NCI-H128 (cell line): ENCODE measurements at regions not wholly inside any gene's neighbourhood (a gene's known extent, or its start where the extent isn't known, plus 50 kb on each side); places are given as distances from the start of the nearest gene placed in this dataset.

Source experiments
- DNase-seq: peaks from one replicate; lab custom pipeline; 2025; ENCODE audit not compliant: unreplicated experiment; lab: John Stamatoyannopoulos, UW

DNA sequence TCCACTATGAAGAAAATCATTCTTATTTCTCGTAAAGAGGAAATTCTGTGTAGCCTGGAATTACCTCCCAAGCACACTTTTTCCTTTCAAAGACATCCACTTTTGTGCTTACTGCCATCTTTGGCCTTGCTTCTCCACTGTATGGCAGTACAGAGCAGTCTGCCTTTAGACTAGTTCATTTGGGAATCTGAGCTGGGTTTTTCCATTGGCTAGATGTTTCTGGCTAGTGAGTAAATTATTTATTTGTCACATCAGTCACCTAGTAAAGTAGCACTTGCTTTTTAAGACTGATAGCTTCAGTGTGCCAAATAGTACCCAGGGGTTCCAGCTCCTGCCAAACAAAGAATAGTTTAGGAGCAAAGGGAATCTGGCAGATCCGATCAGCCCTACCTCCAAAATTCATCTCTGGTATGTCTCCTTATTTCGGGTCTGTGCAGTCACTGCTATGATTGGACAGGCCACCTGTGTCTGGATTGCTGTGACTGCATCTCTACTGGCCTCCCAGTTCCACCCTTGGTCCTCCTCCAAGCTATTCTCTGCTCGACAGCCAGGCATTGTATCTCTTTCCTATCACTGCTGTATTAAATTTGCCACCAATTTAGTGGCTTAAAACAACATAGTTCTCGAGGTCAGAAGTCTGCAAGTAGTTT is 97.6 kb downstream of the NUDT12 start:
- DNase-seq: no peak

DNA sequence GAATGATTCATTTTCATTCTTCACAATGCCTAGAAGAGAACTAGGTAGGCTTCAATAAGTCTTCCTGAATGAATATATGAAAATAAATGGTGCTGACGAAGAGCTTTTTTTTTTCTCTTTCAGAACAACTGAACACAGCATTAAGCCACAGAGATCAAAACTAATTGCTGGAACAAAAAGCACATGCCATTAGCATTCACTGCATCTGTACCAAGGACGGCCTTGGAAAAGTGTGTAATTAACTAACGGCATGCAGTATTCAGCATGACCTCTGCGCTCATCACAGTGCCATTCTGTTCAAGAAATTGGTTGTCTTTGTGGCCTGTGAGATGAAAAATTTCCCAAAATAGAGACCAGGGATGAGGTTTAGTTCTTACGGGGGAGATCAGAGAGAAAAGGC is 99.3 kb downstream of the NUDT12 start:
- no peak for DNase-seq

DNA sequence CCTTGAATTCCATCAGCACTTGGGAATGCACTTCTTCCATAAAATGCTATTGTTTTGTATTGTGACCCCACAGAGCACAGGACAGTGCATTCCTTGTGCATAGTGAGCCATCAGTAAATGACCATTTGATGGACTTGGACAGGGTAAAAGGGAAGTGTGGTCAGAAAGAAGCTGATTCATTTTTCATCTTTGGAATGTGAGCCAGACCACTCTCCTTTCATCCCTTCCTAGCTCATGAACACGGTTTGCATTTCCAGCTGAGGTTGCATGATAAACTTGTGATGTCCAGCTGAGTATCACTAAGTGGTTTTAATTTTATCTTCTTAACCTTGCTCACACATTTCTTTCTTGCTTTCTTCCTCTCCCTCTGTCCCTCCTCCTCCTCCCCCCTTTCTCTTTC is 101.3 kb downstream of the NUDT12 start:
- no peak for DNase-seq

DNA sequence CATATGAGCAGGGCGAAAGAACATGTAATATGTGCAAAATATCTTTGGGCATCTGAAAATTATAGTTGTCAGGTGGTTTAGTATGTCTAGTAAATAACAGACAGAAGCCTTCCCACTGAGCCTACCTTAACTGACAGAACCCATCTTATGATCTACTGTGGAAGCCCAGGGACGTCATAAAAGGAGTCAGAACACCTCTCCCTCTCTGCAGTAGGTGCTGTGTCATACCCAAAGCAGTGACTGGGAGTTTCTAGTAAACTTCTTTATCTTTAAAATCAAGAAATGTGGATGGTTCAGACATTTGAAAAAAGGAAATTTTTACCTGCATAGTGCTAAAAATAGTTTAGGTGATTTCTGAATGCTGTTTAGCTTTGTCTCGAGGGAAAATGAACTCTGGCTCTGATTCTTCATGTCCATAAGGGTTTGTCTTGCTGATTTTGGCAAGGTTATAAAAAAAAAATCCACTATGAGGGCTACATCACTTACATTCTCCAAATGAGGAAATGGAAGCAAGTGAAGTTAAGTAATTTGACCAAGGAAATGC is 104.0 kb downstream of the NUDT12 start:
- no peak for DNase-seq

DNA sequence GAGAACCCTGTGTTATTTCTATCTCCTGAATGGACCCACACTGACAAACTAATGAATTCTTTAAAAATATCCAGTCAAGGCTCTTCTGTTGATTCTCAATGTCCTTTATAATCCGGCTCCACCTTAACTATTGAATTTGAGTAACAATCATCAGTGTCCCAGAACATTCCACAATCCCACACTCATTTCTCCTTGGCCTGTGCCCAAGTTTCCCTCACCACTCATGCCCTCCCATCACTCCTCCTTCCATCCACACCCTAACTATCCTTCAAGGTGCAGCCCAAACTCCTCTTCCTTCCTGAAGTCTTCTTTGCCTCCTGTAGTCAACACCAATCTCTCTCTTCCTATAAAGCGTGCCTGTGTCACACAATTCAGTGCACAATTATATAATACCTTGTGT is 106.1 kb downstream of the NUDT12 start:
- DNase-seq: no peak

DNA sequence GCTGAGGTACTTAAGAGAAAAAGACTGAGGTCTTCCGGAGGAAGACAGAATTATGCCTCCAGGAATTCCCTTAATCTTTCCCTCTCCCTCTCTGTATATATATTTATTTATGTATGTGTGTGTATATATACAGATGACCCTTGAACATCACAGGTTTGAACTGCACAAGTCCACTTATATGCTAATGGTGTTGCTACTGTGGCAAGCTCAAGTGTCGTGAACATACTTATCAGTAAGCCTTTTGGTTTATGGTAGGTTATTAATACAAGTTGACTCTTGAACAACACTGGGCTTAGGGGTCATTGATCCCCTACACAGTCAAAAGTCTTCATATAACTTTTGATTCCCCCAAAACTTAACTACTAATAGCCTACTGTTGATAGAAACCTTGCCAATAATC is 106.8 kb downstream of the NUDT12 start:
- no peak for DNase-seq

DNA sequence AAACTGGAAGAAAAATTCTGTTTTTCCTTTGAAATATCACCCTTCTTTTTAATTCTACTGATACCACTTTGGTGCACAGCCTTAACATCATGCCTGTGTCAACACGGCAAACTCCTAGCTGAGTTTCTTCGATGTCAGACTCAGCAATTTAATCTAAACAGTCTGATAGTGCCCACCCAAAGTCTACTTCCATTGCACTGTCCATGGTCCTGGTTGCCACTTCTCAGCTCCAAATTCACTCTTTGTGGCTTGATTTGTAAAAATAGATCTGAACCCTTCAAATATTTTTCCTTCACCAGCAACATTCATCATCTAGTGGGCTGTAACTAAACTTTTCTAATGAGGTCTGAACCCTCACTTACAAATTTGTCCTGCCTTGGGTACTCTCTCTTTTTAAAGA is 107.8 kb downstream of the NUDT12 start:
- no peak for DNase-seq

DNA sequence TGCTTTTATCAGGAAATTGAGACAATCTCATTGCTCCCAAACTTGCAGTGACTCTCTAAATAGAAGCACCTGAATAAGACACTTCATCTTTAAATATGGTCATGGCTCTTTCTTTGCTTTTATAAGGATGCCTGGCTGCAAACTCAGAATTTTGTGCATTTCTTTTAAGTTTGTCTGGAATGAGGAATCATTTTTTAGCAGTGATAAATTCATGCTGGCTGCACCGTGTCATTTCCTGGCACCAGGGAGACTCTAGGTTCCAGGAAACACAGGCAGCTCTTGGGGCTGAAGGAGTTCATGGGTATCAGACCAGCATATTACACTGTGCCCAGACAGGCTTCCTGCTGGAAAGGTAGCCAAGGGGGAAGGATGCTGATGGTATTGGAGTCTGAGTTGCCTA is 109.9 kb downstream of the NUDT12 start:
- no peak for DNase-seq

DNA sequence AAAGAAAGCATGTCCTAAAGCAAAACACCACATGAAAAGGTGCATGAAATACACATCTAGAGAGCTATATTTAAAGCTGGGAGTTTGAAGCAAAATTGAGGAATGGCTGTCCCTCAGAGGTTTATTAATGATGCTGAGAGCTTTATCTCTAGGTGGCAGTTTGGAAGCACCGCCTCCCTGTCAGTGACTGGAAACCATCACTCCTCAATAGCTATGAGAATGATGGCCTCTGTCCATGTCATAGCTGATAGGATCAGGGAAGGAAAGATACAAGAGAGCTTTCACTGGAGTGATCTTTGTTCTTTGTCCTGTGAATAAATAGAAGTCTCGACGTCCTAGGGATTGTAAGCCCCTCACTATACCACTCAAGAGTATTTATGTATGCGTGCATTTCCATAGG is 110.5 kb downstream of the NUDT12 start:
- no peak for DNase-seq

DNA sequence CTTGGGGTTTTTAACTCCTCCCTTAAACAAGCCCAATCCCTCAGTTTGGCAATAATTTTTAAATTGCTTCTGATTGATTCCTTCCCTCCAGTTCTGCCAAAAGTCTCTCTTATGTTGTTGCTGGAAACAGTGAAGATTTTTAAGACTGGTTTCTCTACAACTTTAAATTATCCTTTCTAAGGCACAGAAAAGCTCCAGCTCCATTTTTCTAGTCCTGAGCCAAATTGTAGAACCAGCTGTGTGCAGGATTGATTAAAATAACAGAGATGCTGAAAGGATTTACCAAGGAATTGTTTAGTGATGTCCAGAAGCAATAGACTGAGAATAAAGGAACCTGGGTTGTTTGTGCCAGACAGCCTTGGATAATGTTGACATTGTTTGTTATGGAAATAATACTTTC is 111.3 kb downstream of the NUDT12 start:
- no peak for DNase-seq

DNA sequence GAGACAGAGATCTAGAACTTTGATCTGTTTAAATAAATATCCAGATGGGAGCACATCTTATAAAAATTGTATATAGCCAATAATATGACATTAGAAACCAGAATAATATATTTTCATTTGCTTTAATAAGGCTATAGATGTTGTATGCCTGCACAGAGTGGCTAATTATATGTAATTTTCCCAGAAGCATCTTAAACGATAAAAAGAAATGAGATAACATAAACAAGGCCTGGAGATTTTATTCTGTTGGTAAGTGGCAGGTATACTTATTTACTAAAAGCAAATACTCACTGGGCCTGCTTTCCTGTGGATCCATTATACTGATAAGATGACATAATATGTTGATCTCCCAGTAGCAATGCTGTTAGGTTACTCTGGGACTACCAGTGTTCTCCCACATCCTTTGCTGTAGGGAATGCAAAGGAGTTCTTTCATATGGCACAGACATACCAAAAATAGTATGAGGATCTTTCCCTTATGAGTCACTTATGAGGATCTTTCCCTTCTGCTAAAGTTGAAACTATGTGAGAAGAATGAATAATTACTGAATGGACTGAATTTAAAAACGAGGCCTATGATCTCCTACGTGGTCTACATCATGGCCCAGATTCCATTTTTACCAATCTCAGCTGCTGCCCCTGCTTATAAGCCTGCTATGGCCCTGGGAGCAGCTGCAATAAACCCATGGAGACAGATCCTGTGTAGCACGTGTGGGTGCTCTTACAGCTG is 112.1 kb downstream of the NUDT12 start:
- no peak for DNase-seq

DNA sequence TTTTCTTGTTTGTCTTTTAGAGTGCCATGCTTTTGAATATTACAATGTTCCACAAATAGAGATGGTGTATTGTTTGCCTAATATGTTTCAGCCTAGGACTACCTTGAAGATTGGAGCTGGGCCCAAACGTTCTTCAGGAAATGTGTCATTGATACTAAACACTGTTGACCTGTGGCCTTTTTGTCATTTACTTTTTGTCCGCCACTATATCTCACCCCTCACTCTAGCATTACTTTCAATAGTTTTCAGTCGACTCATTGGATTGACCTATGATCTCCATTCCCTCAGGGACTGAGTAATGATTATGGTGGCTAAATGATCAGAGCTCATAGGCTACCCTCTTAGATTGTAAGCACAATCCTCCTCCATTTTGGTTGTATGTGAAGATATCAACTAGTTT is 115.8 kb downstream of the NUDT12 start:
- no peak for DNase-seq

DNA sequence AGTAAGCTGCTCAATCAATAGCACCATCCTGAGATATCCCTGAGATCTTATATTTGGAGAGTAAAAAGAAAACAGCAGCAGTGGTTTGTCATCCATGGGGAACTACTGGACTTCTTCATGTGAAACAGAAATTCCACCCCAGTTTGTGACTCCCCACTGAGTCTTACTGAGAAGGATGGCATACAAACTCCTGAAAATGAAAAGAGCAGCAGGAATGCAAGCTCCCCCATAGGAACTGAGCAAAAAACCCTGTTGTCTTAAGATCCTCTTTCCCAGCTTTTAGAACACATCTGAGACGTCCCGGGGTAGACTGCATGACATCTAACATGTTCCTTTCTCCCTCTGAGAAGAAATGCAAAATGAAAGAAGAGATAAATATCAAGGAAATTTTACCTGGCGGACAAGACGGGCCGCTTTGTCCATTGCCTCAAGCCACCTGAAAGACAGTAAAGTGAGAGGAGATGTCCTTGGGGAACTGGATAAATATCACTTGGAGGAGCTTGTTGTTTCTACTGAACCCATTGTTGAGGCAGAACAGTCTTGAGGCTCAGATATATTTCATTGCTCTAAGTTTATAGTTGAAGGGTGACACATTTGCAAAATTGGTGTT is 117.1 kb downstream of the NUDT12 start:
- no peak for DNase-seq

DNA sequence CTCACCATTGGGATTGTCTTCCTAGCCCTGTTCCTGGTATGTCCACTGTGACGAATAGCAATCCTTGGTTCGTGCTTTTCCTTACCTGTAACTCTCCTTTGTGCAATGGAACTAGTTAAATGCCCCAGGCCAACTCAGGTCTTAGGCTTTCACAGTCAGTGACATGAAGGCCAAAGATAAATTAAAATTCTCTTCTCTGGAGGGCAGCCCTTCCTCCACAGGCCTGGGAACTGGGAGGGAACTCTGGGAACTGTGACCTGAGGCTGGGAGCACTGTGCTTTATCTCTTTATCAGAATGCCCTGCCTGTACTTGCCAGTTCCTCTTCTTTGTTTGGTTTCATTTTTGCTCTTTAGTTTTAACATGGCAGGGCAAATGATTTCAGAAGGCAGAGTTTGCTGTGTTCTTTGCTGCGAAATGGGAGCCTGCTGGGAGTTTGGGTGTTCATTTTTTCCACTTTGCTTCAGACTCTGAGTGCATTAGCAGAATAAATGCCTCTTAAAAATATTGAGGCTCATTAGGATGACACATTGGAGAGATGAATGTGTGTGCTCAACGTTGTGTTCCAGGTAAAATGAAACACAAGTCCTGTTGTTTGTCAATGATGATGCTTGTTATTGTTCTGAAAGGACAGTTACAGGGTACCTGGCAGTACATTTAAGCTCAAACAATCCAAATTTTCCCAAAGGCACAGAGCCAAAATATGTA is 118.1 kb downstream of the NUDT12 start:
- no peak for DNase-seq

DNA sequence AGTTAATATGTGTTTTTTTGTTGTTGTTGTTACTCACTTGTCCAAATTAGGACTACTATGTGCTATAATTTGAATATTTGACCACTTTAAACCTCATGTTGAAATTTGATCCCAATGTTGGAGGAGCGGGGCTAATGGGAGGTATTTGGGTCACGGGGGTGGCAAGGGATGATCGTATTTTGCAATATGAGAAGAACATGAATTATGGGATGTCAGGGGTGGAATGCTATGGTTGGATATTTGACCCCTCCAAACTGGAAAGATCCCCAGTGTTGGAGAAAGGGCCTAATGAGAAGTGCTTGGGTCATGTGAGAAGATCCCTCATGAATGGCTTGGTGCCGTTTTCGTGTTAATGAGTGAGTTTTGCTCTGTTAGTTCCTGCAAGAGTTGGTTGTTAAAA is 119.8 kb downstream of the NUDT12 start:
- no peak for DNase-seq

DNA sequence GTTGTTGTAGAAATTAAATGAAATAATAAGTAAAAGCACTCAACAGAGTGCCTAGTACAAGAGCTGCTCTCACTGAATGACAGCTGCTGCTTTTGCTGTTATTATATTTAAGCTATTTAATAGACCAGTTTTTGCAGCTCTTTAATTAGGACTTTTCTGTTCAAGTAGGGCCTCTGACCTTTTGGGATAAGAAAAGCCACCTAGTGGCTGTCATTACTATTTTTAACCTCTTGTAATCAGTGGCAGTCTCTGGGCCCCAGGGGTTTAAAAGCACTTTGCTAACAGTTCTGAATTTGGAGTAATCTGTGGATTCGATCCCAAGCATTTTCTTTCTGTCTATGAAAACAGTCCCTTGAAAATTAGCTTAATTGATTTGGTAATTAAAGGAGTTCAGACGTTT is 121.1 kb downstream of the NUDT12 start:
- no peak for DNase-seq

DNA sequence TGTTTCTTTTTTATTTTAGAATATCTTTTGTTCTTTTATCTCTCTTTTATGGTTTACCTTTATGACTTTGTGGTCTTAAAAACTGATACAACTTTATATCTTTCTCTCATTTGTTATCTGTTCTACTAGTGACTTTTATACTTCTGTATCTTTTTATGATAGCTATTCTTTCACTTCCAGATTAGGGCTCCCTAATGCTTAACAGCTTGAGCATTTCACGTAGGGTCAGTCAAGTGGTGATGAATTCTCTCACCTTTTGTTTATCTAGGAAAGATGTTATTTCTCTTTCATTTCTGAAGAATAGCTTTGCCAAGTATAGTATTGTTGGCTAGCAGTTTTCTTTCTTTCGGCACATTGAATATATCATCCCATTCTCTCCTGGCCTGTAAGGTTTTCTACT is 123.6 kb downstream of the NUDT12 start:
- DNase-seq: no peak

DNA sequence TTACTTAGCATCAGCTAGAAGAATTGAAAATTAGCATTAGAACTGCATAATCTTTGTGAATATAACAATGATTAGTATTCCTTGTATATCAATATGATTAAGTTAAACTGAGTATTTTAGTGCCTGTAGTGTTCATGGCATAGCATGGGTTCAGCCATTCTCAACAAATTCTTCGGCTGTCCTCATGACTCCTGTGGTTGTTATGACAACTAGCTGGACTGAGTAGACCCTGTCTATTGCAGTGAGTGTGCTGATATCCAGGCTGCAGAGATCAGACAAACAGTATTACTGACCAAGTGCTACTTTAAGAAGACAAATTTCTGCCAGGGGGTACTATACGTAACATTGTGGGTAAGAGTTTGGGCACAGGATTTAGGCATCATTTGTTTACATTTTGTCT is 125.9 kb downstream of the NUDT12 start:
- DNase-seq: no peak

DNA sequence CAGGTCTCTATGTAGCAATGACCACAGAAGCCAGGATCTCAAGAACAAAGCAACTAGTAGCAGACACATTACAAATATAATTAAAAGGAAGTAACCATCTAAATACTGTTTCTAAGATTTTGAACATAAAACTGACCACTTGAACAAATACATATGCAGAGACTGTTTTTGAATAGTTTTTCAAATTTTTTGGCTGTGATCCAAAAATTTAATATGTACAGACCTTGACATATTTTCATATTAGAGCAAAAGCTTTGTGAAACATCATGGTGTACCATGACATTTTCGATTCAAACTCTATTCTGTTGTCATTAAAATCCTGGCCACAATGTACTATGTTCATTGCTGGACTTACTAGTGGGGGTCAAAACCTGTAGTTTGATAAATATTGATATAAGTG is 126.5 kb downstream of the NUDT12 start:
- no peak for DNase-seq

DNA sequence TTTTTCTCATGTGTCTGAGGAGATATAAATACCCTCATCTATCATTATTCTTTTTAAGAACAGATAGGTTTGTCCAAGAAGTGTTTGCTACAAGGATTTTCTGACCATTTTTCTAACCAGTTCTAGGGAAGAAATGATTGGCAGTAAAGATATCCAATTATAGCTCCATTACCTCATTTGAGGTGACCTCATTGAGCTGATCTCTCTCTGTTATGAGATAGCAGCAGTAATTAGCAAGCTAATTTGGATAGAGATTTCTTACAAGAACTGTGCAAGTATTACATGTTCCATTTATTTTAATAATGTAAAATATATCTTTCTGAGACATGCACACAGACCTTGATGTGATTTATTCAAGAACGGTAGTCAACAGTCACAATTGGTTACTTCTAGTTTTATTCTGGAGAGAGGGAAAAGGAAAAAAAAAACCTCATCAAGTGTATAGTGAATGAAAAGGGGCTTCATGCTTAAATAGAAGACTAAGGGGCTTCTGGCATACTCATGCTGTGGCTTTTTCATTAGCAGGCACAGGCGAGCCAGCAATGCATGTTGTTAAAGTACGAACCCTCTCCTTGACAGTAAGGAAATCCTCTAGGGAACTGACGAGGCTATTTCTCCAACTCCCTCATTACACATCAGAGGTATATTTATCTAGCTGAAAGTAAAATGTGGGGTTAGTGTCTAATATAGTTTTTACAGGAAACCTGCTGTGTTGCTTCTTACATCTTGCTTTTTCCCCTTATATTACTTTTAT is 127.3 kb downstream of the NUDT12 start:
- no peak for DNase-seq

DNA sequence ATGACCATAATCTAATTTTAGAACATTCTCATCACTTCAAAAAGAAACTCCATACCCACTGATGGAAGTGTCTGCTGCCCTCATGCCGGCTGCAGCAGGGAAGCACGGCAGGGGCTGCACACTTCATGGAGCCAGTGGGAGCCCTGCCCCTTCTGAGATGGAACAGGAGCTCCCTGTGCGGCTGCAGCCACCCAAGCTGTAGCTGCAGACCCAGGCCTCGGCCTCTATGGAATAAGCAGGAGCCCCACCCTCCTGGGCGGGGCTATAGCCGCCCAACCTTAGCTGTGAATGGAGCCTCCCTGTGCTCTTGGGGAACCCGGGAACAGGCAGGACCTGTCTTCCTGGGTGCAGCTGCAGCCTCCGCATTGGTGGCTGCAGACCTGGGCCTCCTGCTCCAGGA is 128.5 kb downstream of the NUDT12 start:
- no peak for DNase-seq
